ENCODE measurements at regions not wholly inside any gene's neighbourhood (a gene's known extent, or its start where the extent isn't known, plus 50 kb on each side); places are given as distances from the start of the nearest gene placed in this dataset.

GRCh38 chr12:89064780-89065179, 287.5 kb downstream of the DUSP6 start:
- Histone ChIP-seq H3F3A (ENCODE audit: insufficient read depth, low read depth) (peaks cover 12% of the 10 kb centered on the region; the same call in 1 of the 2 replicates), H3K79me2 (ENCODE audit: low read depth) (no peaks in the 10 kb centered on the region), H3K4me3 (no peak overlapping the region), H2AFZ (no peak overlapping the region), H3K4me2 (no peak overlapping the region), H3K27ac (peak overlapping the region; percentile 27), H3K9me2 (ENCODE audit: insufficient read depth) (no peaks in the 10 kb centered on the region; the same call in 1 of the 2 replicates), H3K9me3 (ENCODE audit: insufficient read depth, low read depth) (peaks cover 16% of the 10 kb centered on the region), H4K20me1 (ENCODE audit: insufficient read depth) (no peaks in the 10 kb centered on the region), H3K27me3 (ENCODE audit: insufficient read depth, low read depth) (no peaks in the 10 kb centered on the region), H3K4me1 (replicated peaks; ENCODE audit: insufficient read depth) (peaks cover 38% of the 10 kb centered on the region), H3K36me3 (ENCODE audit: low read depth) (no peaks in the 10 kb centered on the region)
- intact Hi-C loops (cut with micrococcal nuclease; ENCODE audit: unreplicated experiment): no loop called here
- ChIA-PET POLR2A (ENCODE audit: unreplicated experiment) (no interaction called here), CTCF (interaction anchor here (0.6 kb wide), 1 partner anchor 448 kb away, joined by 3 read pairs; no protein-coding TSS in a partner anchor)
- DNase-seq: peak in 1 of 2 experiments; percentile 69
- TF ChIP-seq, protein P1, sequence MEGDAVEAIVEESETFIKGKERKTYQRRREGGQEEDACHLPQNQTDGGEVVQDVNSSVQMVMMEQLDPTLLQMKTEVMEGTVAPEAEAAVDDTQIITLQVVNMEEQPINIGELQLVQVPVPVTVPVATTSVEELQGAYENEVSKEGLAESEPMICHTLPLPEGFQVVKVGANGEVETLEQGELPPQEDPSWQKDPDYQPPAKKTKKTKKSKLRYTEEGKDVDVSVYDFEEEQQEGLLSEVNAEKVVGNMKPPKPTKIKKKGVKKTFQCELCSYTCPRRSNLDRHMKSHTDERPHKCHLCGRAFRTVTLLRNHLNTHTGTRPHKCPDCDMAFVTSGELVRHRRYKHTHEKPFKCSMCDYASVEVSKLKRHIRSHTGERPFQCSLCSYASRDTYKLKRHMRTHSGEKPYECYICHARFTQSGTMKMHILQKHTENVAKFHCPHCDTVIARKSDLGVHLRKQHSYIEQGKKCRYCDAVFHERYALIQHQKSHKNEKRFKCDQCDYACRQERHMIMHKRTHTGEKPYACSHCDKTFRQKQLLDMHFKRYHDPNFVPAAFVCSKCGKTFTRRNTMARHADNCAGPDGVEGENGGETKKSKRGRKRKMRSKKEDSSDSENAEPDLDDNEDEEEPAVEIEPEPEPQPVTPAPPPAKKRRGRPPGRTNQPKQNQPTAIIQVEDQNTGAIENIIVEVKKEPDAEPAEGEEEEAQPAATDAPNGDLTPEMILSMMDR (conservative IDR thresholded peaks at IDR 0.05): no peak
- no peak for TF ChIP-seq EZH2 (IDR thresholded peaks at IDR 0.05; ENCODE audit: low read depth)
- BruUV-seq (replicated peaks): no TSS peak

- peak overlapping the region; percentile 27 for H3K27ac ChIP-seq
- peaks cover 12% of the 10 kb centered on the region; the same call in 1 of the 2 replicates for H3F3A ChIP-seq (ENCODE audit: insufficient read depth, low read depth)
- H3K4me2 ChIP-seq: no peak overlapping the region
- no peak overlapping the region for H3K4me3 ChIP-seq
- no peaks in the 10 kb centered on the region for H3K27me3 ChIP-seq (ENCODE audit: insufficient read depth, low read depth)
- ChIA-PET POLR2A (ENCODE audit: unreplicated experiment) (no interaction called here), CTCF (no interaction called here)
- H3K36me3 ChIP-seq (ENCODE audit: low read depth): no peaks in the 10 kb centered on the region
- no peak for DNase-seq
- no peaks in the 10 kb centered on the region; the same call in 1 of the 2 replicates for H3K9me2 ChIP-seq (ENCODE audit: insufficient read depth)
- H4K20me1 ChIP-seq (ENCODE audit: insufficient read depth): no peaks in the 10 kb centered on the region
- peaks cover 16% of the 10 kb centered on the region for H3K9me3 ChIP-seq (ENCODE audit: insufficient read depth, low read depth)
- no TSS peak for BruUV-seq (replicated peaks)
- intact Hi-C loops (cut with micrococcal nuclease; ENCODE audit: unreplicated experiment): no loop called here
- no peak overlapping the region for H2AFZ ChIP-seq
- H3K4me1 ChIP-seq (replicated peaks; ENCODE audit: insufficient read depth): peaks cover 38% of the 10 kb centered on the region
- H3K79me2 ChIP-seq (ENCODE audit: low read depth): no peaks in the 10 kb centered on the region
- TF ChIP-seq, protein P1 (conservative IDR thresholded peaks at IDR 0.05): no peak
- no peak for TF ChIP-seq EZH2 (IDR thresholded peaks at IDR 0.05; ENCODE audit: low read depth)
These were observed 288.1 kb downstream of the DUSP6 start for GRCh38 chr12:89064151-89064550.

GRCh38 chr12:89062996-89063395, 289.3 kb downstream of the DUSP6 start:
- TF ChIP-seq, protein P1 (conservative IDR thresholded peaks at IDR 0.05): no peak
- no peak for TF ChIP-seq EZH2 (IDR thresholded peaks at IDR 0.05; ENCODE audit: low read depth)
- Histone ChIP-seq H3K9me3 (ENCODE audit: insufficient read depth, low read depth) (peaks cover 16% of the 10 kb centered on the region), H3F3A (ENCODE audit: insufficient read depth, low read depth) (peaks cover 12% of the 10 kb centered on the region; the same call in 1 of the 2 replicates), H3K27me3 (ENCODE audit: insufficient read depth, low read depth) (no peaks in the 10 kb centered on the region), H3K79me2 (ENCODE audit: low read depth) (no peaks in the 10 kb centered on the region), H3K4me1 (replicated peaks; ENCODE audit: insufficient read depth) (peaks cover 31% of the 10 kb centered on the region), H3K4me2 (no peak overlapping the region), H4K20me1 (ENCODE audit: insufficient read depth) (no peaks in the 10 kb centered on the region), H3K36me3 (ENCODE audit: low read depth) (no peaks in the 10 kb centered on the region), H3K9me2 (ENCODE audit: insufficient read depth) (no peaks in the 10 kb centered on the region; the same call in 1 of the 2 replicates), H3K4me3 (no peak overlapping the region), H3K27ac (no peak overlapping the region), H2AFZ (no peak overlapping the region)
- intact Hi-C loops (cut with micrococcal nuclease; ENCODE audit: unreplicated experiment): no loop called here
- ChIA-PET POLR2A (ENCODE audit: unreplicated experiment) (no interaction called here), CTCF (no interaction called here)
- no peak for DNase-seq
- no TSS peak for BruUV-seq (replicated peaks)
